Fibroblast of skin of right biceps (primary cell): ENCODE measurements at regions not wholly inside any gene's neighbourhood (a gene's known extent, or its start where the extent isn't known, plus 50 kb on each side); places are given as distances from the start of the nearest gene placed in this dataset.
A peak's percentile ranks its signal among the peaks of the same experiment; 100 is the strongest.

Experiments
- DNase-seq: peaks from one replicate; pipeline ENCODE4 v3.0.0-alpha.2; 2013

GRCh38 chr5:135721548-135722090, 112.8 kb upstream of the SLC25A48 start:
- DNase-seq = no peak

- DNase-seq = no peak
Observed at GRCh38 chr5:135720191-135720590, 114.3 kb upstream of the SLC25A48 start.

- DNase-seq = no peak
Observed at GRCh38 chr5:135719428-135720063, 114.9 kb upstream of the SLC25A48 start.

GRCh38 chr5:135718651-135719050, 115.8 kb upstream of the SLC25A48 start:
- peak; percentile 35 for DNase-seq

GRCh38 chr5:135718151-135718550, 116.3 kb upstream of the SLC25A48 start:
- peak; percentile 81 for DNase-seq

- peak; percentile 12 for DNase-seq
Observed at GRCh38 chr5:135715267-135716055, 119.0 kb upstream of the SLC25A48 start.

GRCh38 chr5:135714126-135714894, 120.2 kb upstream of the SLC25A48 start:
- DNase-seq = peak; percentile 86

- peak; percentile 58 for DNase-seq
Observed at GRCh38 chr5:135713161-135713915, 121.1 kb upstream of the SLC25A48 start.

GRCh38 chr5:135711911-135712310, 122.6 kb upstream of the SLC25A48 start:
- no peak for DNase-seq

GRCh38 chr5:135710045-135710675, 124.3 kb upstream of the SLC25A48 start:
- peak; percentile 52 for DNase-seq

GRCh38 chr5:135709208-135709575, 125.3 kb upstream of the SLC25A48 start:
- no peak for DNase-seq

GRCh38 chr5:135708481-135709207, 125.8 kb upstream of the SLC25A48 start:
- DNase-seq = no peak

GRCh38 chr5:135707302-135707701, 127.2 kb upstream of the SLC25A48 start:
- DNase-seq = no peak

GRCh38 chr5:135706893-135707292, 127.6 kb upstream of the SLC25A48 start:
- no peak for DNase-seq

- no peak for DNase-seq
Observed at GRCh38 chr5:135706474-135706873, 127.7 kb upstream of the CXCL14 start.

- no peak for DNase-seq
Observed at GRCh38 chr5:135705941-135706466, 127.2 kb upstream of the CXCL14 start.

GRCh38 chr5:135705141-135705631, 126.4 kb upstream of the CXCL14 start:
- peak; percentile 77 for DNase-seq

- no peak for DNase-seq
Observed at GRCh38 chr5:135704616-135705015, 125.8 kb upstream of the CXCL14 start.

- no peak for DNase-seq
Observed at GRCh38 chr5:135703016-135703550, 124.3 kb upstream of the CXCL14 start.

GRCh38 chr5:135702191-135702590, 123.4 kb upstream of the CXCL14 start:
- DNase-seq = no peak

- DNase-seq = no peak
Observed at GRCh38 chr5:135700731-135701130, 121.9 kb upstream of the CXCL14 start.
